LoVo (cell line): ENCODE measurements at regions not wholly inside any gene's neighbourhood (a gene's known extent, or its start where the extent isn't known, plus 50 kb on each side); places are given as distances from the start of the nearest gene placed in this dataset.
"Not testable (repeated sequence)": the region's sequence is repeated elsewhere in the genome, so short reads cannot be mapped to it uniquely, and the experiment has no call there.

Source experiments
- DNase-seq: peaks from one replicate; pipeline ENCODE4 v3.0.0-alpha.2; 2016; ENCODE audit warnings: low spot score

DNA sequence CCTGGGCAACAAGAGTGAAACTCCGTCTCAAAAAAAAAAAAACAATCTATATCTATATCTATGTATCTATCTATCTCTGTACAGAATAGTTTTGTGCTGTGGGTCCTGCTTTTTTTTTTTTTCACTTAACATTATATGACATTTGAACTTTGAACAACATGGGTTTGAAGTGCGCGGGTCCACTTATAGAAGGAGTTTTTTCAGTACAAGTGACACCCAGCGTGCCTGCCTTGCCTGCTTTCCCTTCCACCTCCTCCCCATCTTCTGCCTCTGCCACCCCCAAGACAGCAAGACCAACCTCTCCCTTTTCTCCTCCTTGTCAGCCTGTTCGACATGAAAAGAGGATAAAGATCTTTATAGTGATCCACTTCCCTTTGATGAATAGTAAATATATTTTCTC lies 102.2 kb upstream of the KCNG1 start:
- DNase-seq = no peak

DNA sequence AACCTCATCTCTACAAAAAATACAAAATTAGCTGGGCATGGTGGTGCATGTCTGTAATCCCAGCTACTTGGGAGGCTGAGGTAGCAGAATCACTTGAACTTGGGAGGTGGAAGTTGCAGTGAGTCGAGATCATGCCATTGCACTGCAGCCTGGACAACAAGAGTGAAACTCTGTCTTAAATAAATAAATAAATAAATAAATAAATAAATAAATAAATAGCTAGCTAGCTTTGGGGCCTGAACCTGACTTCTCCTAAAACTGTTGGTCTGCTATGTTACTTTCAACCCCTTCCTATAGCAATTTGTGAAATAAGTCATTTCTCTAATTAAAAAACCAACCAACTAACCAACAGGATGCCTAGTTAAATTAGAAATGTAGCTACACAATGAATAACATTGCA lies 101.0 kb upstream of the KCNG1 start:
- DNase-seq = not testable (repeated sequence)

DNA sequence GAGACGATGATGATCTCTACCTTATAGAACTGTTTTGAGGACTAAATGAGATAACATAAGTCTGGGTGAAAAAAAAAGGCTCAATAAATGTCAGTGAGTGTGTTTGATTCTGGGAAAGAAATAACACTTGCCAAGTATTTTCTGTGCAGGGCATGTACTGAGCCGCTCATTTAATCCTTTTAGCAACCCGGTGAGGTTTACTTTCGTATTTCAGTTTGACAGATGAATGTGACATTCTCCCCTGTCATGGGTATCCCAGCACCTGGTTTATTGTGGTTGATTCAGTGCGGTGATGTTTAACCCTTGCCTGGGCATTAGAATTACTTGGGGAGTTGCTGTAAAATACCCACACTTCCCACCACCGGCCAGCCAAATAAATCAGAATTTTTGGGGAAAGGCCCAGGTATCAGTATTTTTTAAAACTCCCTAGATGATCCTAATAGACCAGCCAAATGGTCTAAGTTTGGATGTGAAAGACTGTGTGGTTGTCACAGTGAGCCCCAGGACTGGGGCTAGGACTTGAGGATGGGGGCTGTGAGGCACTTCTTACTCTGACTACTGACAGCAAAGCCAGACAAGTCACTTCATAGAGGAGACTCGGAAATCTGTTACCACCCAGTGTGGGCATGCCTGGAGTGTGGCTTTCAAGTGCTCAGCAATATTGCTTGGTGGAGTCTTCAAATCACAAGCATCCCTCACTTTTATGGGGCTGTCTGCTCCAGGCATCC lies 100.2 kb upstream of the KCNG1 start:
- DNase-seq = no peak

DNA sequence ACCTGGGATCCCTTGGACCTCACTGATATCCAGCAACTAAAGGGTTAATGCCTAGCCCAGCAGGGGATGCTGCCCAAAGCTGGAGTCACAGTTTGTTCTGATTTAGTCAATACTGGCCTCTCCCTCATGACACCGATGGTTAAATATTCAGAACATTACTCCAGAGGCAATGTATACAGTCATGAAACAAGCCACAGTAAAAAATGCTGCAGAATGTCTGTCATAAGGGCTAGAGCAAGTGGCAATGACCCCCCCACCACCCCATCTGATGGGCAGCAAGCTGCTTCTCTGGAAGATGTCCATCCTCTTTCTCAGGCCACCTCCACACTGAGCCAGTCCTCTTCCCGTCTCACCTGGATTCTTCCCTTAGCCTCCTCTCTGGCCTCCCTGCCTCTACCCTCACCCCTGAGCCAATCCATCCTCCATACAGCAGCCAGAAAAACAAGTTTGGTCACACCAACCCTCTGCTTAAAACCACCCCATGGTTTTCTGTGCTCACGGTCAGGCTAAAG lies 99.0 kb upstream of the KCNG1 start:
- no peak for DNase-seq

DNA sequence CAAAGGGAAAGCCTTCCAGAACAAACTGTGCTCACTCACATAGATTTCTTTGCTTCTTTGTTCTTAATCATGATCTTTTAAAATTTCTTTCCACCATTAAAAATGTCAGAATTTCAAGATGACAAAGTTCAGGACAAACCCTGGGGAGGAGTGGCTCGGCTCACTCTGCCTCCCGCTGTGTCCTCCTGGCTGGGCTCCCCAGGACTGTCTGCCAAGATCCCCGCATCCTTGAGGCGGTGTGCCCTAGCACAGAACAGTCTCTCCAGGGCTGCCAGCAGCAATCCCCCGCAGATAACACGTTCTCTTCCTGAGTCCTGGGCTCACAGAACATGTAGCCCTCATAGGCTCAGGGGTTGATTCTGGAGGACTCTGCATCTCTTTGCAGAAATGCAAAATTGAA lies 98.4 kb upstream of the KCNG1 start:
- no peak for DNase-seq

DNA sequence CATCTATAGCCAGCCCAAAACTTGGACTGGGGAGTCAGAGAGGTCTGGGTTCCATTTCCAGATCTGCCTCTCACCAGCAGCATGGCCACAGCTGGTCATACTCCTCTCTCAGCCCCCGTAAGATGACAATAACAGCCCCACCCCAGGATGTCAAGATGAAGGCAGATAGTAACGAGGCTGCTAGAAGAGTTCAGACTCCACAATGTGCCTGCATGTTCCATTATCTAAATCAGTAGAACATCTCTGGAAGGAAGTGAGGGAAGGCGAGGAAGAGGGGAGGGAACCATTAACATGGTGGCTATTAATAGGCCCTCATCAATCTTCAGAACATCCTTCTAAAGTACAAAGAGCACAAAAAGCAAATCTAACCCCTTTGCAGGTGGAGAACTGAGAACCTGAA lies 98.0 kb upstream of the KCNG1 start:
- no peak for DNase-seq

DNA sequence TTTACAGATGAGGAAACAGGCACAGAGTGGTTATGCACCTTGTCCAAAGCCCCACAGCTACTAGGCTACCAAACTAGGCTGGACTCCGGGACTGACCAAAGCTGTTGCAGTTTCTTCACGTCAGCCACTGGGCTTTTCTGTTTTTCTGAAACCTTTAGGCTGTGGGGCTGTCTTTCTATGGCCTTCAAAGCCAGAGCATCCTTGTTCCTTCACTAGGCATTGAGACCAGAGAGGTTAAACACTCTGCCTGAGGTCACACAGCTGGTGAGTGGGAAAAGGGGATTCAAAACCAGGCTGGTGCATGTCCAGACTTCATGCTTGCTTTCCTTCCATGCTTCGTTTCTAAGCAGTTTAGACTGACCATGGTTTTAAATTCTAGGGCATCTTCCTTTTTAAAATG lies 97.5 kb upstream of the KCNG1 start:
- DNase-seq = no peak

DNA sequence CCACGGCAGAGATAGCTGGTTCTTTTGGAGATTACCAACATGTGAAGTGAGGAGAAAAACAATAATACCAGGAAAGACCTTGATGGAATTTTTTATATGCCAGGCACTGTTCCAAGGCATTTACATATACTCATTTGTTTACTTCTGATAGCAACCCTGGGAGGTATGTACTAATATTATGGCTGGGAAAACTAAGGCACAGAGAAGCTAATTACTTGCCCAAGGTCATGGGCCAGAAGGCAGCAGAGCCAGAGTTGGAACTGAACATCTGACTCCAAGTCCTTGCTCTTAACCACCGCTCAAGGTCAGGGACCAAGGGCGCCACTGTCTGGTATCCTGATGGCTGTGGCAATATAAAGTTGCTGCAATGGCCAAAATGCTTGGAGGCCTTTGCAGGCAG lies 97.0 kb upstream of the KCNG1 start:
- no peak for DNase-seq

DNA sequence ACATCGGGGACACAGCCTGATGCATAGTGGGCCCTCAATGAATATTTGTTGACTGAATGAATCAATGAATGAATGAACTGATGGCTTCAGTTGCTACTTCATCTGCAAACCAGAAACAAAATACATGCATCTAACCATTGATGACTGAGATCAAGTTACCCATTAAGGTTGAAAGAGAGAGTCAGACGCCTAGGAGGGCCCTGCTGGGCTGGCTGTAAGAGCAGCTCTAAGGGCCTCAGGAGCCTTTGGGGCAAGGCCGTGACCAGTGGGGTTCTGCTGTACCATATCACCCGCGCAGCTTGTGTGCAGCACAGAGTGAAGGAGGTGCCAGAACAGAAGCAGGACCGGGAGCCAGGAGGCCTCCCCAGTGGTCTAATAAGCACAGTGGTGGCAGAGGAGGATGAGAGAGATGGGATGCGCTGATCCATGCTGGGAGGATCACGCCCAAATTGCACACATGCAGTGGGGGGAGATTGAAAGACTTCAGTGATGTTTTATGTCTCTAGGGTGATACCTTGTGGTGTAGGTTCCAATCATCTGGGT lies 96.1 kb upstream of the KCNG1 start:
- no peak for DNase-seq

DNA sequence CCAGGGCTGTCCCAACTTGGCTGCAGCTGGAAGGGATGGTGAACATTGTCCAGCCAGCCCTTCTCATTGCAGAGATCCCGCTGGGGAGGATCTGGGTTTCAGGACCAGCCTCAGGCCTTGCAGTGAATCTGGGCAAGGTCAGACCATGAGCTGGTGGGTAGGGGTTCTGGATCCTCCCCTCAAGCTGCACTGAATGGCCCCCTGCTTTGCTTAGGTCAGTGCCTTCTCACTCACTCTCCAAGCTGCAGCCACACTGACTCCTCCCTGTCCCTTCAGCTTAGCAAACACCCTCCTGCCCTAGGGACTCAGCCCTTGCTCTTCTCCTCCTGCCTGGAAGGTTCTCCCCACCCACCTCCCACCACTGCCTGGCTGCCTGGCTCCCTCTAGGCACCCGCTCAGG lies 95.3 kb upstream of the KCNG1 start:
- no peak for DNase-seq

DNA sequence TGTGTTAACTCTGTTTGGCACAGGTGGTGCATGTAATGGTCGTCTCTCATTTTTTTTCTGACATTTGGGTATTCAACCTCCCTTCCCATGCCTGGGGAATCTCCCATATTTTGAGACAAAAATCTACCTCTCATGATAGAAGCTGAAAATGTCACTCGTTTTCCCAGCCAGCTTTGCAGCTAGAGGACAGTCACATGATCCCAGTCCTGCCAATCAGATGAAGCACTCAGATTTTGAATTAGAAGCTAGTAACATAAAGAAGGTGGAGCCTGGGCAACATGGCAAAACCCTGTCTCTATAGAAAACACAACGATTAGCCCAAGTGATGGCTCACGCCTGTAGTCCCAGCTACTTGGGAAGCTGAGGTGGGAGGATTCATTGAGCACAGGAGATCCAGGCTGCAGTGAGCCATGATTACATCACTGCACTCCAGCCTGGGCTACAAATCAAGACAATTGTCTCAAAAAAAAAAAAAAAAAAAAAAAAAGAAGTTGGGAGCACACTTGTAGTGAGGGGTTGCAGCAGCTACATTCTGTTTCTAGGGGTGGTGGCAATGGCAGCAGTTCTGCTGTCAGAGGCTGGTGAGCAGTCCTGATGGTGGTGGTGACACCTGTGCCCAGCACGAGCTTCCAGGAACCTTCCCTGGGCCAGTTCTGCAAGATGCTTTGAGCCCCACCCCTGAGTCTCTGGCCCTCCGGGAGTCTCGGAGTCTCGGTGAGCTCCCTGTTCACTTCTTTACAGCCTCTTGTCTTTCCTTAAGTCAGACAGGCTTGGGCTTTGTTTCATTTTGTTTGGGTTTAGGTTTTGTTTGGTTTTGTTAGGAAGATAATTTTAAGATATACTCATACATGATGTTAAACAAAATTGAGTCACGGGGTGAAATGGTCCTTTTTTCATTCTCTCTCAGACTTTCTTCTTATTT lies 94.1 kb upstream of the KCNG1 start:
- no peak for DNase-seq

DNA sequence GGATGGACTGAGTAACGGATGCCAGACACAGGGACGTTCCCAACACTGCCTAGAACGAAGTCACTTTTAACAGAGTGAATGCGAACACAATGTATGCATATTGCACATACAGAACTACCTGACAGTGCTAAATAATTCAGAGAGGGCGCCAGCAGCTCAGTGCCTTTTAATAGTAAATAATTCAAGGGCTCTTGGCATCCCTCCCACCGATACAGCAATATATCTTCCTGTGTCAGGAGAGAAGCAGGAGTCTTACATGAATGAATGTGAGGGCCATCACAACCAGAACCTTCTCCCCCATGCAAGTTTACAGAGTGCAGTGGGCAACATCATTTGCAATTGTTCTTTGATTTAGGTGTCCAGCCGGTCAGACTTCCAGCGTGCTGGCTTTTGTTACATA lies 88.4 kb upstream of the KCNG1 start:
- DNase-seq = no peak

DNA sequence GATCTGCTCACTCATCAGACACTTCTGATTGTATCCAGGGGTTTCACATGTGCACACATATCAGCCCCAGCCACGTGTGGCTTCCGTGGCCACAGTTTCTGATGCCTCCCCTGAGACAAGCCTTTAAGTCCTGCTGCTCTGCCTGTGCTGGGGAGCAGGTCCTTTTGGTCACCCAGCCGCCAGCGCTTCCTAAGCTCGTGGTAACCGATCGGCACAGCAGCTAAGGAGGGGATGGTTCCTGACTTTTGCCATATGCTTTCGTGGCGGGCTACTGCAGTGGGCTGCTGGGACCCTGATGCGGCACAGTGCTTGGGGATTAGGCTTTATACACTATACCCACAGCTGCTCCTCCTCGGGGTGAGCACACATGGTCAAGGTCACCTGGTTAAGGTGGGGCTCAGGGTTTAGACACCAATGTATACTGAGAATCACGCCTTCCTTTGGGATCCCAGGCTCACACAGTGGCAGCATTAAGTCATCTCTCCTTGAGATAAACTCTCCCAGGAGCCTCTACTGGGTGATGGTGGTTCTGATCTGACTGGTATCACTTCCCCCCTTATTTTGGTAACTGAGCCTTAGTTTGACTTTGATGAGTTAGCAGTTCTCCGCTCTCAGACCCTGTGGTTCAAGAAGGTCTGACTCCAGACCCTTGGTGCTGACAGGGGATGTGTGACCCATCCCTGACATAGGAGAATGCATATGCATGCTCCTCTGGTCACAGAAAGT lies 85.9 kb upstream of the KCNG1 start:
- DNase-seq = no peak

DNA sequence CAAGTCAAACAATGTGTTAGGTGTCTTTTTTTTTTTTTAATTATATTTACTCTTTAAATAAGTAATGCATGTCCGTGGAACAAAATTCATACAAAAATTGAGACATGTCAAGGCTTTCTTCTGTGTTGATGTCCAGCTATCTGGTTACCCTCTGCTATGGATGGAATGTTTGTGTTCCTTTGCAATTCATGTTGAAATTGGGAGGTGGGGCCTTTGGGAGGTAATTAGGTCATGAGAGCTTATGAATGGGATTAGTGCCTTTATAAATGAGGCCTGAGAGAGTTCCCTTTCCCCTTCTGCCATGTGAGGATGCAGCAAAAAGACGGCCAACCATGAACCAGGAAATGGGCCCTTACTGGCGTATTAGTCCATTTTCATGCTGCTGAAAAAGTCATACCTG lies 83.1 kb upstream of the KCNG1 start:
- DNase-seq = no peak

DNA sequence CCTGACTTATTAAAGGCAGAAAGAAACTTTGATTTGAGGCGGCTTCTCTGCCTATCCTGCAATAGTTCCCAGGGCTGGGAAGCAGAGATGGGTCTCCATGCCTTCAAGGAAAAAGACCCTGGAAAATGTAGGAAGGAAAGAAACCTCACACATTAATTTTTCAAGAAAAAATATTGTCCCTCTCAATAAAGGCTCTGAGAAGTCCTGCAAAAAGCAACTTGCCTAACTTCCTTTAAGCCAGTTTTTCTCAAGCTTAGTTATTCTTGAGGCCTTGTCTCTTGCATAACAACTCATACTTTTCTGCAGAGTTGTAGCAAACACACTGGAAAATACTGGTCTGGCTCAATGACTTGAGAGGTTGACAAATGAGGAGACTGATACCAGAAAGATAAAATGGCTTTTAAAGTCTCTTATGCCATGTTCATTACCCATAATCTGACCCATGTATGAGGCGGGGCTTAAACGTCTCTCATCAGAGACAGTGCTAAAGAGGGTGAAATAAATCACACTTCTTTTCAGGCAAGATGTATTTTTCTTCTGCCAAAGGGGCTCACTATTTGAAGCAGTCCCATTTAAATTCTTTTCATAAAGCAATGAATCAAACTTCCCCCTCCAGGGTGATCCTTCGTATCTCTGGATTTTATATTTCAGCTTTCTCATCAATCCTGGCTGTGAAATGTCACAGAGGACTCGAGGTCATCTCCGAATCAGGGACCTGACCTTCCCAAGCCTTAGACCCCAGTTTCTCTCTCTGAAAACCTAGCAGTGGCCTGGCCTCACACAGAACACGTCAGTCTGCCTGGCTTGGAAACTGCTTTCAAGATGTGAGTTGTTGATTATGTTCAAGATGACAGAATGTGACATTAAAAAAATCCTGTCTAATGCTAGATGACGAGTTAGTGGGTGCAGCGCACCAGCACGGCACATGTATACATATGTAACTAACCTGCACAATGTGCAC lies 82.3 kb upstream of the KCNG1 start:
- no peak for DNase-seq

DNA sequence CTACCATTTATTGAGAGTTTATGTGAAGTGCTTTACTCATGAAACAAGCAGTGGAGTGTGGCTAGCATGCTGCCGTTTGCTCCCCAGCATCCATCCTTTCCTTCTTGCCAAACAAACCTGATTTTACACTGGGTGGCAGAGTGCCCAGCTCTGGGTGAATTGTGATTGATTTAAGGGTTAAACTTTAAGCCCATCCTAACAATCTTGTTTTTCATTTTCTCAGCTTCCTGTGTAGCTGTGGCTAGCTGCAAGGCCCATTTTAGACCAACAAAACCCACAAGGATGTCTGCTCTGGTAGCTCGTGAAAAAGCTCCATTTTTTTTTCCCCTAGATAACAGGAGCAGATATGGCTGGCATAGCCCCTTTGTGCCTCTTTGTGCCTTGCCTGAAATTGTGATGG lies 77.7 kb upstream of the KCNG1 start:
- no peak for DNase-seq

DNA sequence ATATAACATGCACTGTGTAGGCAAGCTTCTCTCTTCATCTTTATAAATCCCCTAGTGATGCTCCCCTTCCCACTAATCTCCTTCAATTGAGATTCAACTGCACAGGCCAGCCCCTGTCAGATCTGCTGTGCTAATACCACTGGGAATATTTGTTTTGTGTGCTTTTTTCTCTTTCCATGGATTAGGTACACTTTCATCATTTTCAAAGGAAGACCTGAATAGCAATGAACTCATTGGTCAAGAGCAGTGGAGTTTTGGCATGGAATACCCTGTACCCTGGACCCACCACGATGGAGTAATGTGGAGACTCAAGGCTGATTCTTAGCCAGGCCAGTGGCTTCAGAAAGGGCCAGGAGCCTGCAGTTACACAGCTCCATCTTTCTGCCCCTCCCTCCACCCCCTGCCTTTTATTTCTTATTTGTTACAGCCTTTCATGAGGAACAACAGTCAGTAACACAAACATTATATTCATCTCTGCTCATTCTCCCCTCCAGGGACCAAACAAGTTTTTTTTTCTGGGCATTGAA lies 75.4 kb upstream of the KCNG1 start:
- DNase-seq = no peak

DNA sequence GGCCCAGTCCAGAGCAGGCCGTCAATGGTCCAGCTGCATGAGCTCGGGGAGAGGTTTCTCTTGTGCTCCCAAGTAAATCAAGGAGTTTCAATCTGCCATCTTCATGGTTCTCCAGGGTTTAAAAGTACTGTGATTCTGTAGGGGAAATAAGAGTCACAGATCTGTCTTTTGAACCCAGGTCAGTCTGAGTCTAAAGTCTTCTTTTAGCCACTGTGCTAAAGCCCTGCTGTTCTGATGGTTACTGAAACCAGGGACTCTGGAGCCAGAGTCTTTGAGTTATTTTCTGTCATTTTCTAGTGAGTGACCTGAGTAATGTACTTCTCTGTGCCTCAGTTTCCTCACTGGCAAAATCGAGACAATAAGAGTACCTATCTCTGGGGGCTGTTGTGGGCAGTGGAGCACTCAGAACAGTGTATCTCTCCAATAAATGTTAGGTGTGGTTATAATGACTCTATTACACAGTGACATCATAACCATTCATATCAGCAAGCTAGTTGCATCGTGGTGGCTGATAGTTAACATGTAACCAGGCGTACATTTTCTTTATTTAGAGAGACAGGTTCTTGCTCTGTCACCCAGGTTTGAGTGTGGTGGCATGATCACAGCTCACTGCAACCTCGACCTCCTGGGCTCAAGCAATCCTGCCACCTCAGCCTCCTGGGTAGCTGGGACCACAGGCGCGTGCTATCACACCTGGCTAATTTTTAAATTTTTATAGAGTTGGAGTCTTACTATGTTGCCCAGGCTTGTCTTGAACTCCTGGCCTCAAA lies 74.6 kb upstream of the KCNG1 start:
- no peak for DNase-seq

DNA sequence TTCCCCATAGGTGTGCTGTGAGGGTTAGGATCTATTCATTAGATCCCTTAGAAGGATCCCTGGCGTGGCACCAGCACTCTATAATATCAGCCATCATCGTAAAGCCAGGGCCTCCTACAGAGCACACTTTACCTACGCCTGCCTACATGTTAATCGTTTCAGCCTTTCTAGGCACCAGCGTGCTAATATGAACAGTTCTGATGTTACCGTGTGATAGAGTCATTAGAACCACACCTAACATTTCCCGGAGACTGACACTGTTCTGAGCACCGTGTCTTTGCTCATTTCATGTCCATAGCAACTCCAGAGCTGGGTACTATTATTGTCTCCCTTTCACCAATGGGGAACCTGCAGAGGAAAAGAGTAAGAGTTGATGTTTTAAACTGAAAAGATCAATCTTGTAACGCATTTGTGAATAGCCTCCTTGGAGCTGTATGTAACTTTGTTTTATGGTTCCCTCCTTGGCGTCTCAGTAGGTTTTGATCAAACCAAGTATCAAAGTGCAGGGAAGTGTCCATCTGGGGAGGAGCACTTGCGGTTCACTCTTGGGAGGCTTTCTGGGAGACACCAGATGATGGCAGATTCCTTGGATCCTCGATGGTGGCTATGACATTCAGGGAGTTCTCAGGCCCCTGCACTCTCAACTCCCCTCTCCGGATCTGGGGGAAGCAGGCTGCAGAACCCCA lies 73.8 kb upstream of the KCNG1 start:
- no peak for DNase-seq
